IMR-90 (cell line): ENCODE measurements at regions not wholly inside any gene's neighbourhood (a gene's known extent, or its start where the extent isn't known, plus 50 kb on each side); places are given as distances from the start of the nearest gene placed in this dataset.

Experiments
- CHD1 ChIP-seq: IDR thresholded peaks from 2 replicates; pipeline ENCODE4 v1.6.1; 2012; ENCODE audit warnings: low read depth, low read length, improper control_type of control experiment
- CTCF ChIP-seq: conservative IDR thresholded peaks from 2 replicates; pipeline ENCODE4 v1.5.1; 2012; ENCODE audit warnings: mild to moderate bottlenecking, low read depth, low read length, improper control_type of control experiment
- FOS ChIP-seq: fragments of 150-350 bp; IDR thresholded peaks from 2 replicates; pipeline ENCODE4 v1.6.1; 2016; ENCODE audit warnings: low read depth, low read length
- MAZ ChIP-seq: IDR thresholded peaks from 2 replicates; pipeline ENCODE4 v1.6.1; 2012; ENCODE audit warnings: low read depth, mild to moderate bottlenecking, low read length, improper control_type of control experiment, moderate library complexity, borderline replicate concordance
- MXI1 ChIP-seq: IDR thresholded peaks from 2 replicates; pipeline ENCODE4 v1.6.1; 2012; ENCODE audit warnings: low read depth, mild to moderate bottlenecking, low read length, moderate library complexity, borderline replicate concordance
- NFE2L2 ChIP-seq: fragments of 150-350 bp; IDR thresholded peaks from 2 replicates; pipeline ENCODE4 v1.6.1; 2016; ENCODE audit warnings: low read depth, mild to moderate bottlenecking, low read length
- POLR2A ChIP-seq: IDR thresholded peaks from 2 replicates; pipeline ENCODE4 v1.6.1; 2012; ENCODE audit warnings: mild to moderate bottlenecking, low read depth, low read length
- RAD21 ChIP-seq: IDR thresholded peaks from 2 replicates; pipeline ENCODE4 v1.6.1; 2012; ENCODE audit warnings: low read length, improper control_type of control experiment
- RCOR1 ChIP-seq: IDR thresholded peaks from 2 replicates; pipeline ENCODE4 v1.6.1; 2012; ENCODE audit warnings: mild to moderate bottlenecking, low read length, improper control_type of control experiment; ENCODE audit not compliant: insufficient replicate concordance
- RFX5 ChIP-seq: IDR thresholded peaks from 2 replicates; pipeline ENCODE4 v1.8.0; 2012; ENCODE audit warnings: low read depth, mild to moderate bottlenecking, low read length, moderate library complexity
- SMC3 ChIP-seq: fragments of 150-350 bp; IDR thresholded peaks from 2 replicates; pipeline ENCODE4 v1.6.1; 2016; ENCODE audit warnings: low read depth, mild to moderate bottlenecking, antibody characterized with exemption, low read length, moderate library complexity
- USF2 ChIP-seq: fragments of 150-350 bp; IDR thresholded peaks from 2 replicates; pipeline ENCODE4 v1.6.1; 2017; ENCODE audit warnings: mild to moderate bottlenecking, antibody characterized with exemption, low read length, low read depth

DNA sequence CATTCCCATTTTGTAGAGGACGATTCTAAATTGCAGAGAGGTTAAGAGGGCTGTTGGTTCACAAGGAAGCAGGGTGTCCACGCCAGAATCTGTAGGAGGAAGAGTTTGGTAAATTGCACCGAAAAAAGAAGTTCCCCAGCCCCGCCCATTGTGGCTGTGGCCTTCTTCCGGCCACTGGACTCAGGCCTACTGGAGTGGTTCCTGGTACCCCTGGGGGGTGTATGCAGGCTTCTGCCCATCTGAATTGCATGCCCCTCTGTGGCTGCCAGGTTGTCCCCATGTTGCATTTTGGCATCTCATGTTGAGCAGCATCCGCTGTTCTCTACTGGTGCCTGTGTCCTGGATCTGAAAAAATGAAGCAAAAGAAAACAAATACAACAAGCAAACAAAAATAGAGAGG lies 234.2 kb downstream of the WDR11 start:
- TF ChIP-seq POLR2A (no peak), CTCF (no peak), FOS (no peak), SMC3 (no peak), CHD1 (no peak), RFX5 (no peak), NFE2L2 (no peak), USF2 (no peak), MAZ (no peak), RAD21 (no peak), MXI1 (no peak), RCOR1 (no peak)
